Suprapubic skin (tissue), 4 donors: ENCODE measurements at regions not wholly inside any gene's neighbourhood (a gene's known extent, or its start where the extent isn't known, plus 50 kb on each side); places are given as distances from the start of the nearest gene placed in this dataset.

Source experiments
- DNase-seq, 2 donors: peaks; one replicate each; pipeline ENCODE4 v3.0.0-alpha.2; 2019; ENCODE audit warnings: low spot score in 2 of 2
- H3K27ac ChIP-seq: fragments of 200-600 bp; sonication (generic); one replicate; pipeline ENCODE4 v1.5.1; 2019
- H3K27me3 ChIP-seq: fragments of 200-600 bp; sonication (generic); one replicate; pipeline ENCODE4 v1.5.1; 2019
- H3K36me3 ChIP-seq: fragments of 200-600 bp; sonication (generic); one replicate; pipeline ENCODE4 v1.5.1; 2019
- H3K4me1 ChIP-seq: fragments of 200-600 bp; sonication (generic); one replicate; pipeline ENCODE4 v1.5.1; 2019
- H3K4me3 ChIP-seq: fragments of 200-600 bp; sonication (generic); one replicate; pipeline ENCODE4 v1.5.1; 2019; ENCODE audit warnings: mild to moderate bottlenecking
- H3K9me3 ChIP-seq: fragments of 200-600 bp; sonication (generic); one replicate; pipeline ENCODE4 v1.5.1; 2019
- EP300 ChIP-seq: sonication (generic); formaldehyde crosslinking; IDR thresholded peaks from one replicate; pipeline ENCODE4 v1.6.1; 2017; ENCODE audit warnings: antibody characterized with exemption
- POLR2A ChIP-seq, 2 donors: fragments of 450-650 bp; IDR thresholded peaks; one replicate each; pipeline ENCODE4 v1.6.1; 2017; ENCODE audit warnings: antibody characterized with exemption in 2 of 2, mild to moderate bottlenecking in 2 of 2, moderate library complexity in 2 of 2
- POLR2AphosphoS5 ChIP-seq, 3 donors: sonication (generic); formaldehyde crosslinking; IDR thresholded peaks; one replicate each; pipeline ENCODE4 v1.6.1; 2017; ENCODE audit warnings: antibody characterized with exemption in 3 of 3
- WGBS: methylation state at CpG from one replicate; pipeline ENCODE4 v1.1.5; 2018; 5-methylcytosine and 5-hydroxymethylcytosine counted together
- TF ChIP-seq, protein P1 (sequence below), 2 donors: fragments of 200-600 bp in 1 of 2; fragments of 450-650 bp in 1 of 2; sonication (generic) in 1 of 2; IDR thresholded peaks; one replicate each; pipeline ENCODE4 v1.5.1; 2016 to 2019; ENCODE audit warnings: antibody characterized with exemption in 2 of 2, mild to moderate bottlenecking in 1 of 2, moderate library complexity in 1 of 2

DNA sequence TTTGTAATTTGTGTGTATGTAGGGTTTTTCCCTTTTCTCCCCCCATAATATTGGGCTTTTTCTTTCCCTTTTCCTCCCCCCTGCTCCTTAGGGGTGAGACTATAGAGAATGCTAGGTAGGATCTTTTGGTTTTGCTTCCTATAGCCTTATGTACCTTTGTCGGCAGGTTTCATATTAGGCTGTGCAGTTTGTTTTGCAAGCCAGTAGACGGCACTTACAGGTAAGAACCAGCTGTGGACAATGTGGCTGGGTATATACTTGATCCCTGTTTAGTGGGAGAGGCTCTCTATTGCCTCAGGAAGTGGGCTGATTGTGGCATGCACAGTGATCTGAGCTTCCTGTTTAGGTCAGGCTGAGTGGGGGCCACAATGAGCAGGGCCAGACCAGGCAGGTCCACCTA is 359.2 kb upstream of the OBI1 start:
- no peak for DNase-seq
- Histone ChIP-seq H3K9me3 (peaks cover 22% of the 10 kb centered on the region), H3K4me3 (no peak overlapping the region), H3K4me1 (no peaks in the 10 kb centered on the region), H3K27me3 (no peaks in the 10 kb centered on the region), H3K36me3 (no peaks in the 10 kb centered on the region), H3K27ac (no peak overlapping the region)
- TF ChIP-seq POLR2A (IDR thresholded peaks at IDR 0.05) (no peak), EP300 (no peak), POLR2AphosphoS5 (IDR thresholded peaks at IDR 0.05) (no peak)
- TF ChIP-seq, protein P1, sequence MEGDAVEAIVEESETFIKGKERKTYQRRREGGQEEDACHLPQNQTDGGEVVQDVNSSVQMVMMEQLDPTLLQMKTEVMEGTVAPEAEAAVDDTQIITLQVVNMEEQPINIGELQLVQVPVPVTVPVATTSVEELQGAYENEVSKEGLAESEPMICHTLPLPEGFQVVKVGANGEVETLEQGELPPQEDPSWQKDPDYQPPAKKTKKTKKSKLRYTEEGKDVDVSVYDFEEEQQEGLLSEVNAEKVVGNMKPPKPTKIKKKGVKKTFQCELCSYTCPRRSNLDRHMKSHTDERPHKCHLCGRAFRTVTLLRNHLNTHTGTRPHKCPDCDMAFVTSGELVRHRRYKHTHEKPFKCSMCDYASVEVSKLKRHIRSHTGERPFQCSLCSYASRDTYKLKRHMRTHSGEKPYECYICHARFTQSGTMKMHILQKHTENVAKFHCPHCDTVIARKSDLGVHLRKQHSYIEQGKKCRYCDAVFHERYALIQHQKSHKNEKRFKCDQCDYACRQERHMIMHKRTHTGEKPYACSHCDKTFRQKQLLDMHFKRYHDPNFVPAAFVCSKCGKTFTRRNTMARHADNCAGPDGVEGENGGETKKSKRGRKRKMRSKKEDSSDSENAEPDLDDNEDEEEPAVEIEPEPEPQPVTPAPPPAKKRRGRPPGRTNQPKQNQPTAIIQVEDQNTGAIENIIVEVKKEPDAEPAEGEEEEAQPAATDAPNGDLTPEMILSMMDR (IDR thresholded peaks at IDR 0.05): no peak
- WGBS: 45% methylated on average over 2 of the region's 2 CpGs

DNA sequence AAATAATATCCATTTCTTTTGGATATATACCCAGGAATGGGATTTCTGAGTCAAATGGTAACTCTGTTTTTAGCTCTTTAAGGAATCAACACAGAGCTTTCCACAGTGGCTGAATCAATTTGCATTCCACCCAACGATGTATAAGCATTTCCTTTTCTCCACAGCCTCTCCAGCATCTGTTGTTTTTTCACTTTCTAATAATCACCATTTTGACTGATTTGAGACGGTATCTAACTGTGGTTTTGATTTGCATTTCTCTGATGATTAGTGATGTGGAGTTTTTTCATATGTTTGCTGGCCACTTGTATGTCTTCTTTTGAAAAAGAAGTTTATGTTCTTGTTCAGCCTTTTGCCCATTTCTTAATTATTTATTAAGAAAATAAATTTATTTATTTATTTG is 352.2 kb upstream of the OBI1 start:
- H3K4me1 ChIP-seq: no peaks in the 10 kb centered on the region
- H3K27me3 ChIP-seq: no peaks in the 10 kb centered on the region
- H3K4me3 ChIP-seq: no peak overlapping the region
- H3K27ac ChIP-seq: no peak overlapping the region
- DNase-seq: no peak
- TF ChIP-seq EP300 (no peak), POLR2AphosphoS5 (IDR thresholded peaks at IDR 0.05) (no peak)
- TF ChIP-seq, protein P1 (IDR thresholded peaks at IDR 0.05): no peak
- 77% methylated on average over 2 of the region's 2 CpGs for WGBS
- H3K36me3 ChIP-seq: no peaks in the 10 kb centered on the region
- H3K9me3 ChIP-seq: peaks cover 4% of the 10 kb centered on the region

DNA sequence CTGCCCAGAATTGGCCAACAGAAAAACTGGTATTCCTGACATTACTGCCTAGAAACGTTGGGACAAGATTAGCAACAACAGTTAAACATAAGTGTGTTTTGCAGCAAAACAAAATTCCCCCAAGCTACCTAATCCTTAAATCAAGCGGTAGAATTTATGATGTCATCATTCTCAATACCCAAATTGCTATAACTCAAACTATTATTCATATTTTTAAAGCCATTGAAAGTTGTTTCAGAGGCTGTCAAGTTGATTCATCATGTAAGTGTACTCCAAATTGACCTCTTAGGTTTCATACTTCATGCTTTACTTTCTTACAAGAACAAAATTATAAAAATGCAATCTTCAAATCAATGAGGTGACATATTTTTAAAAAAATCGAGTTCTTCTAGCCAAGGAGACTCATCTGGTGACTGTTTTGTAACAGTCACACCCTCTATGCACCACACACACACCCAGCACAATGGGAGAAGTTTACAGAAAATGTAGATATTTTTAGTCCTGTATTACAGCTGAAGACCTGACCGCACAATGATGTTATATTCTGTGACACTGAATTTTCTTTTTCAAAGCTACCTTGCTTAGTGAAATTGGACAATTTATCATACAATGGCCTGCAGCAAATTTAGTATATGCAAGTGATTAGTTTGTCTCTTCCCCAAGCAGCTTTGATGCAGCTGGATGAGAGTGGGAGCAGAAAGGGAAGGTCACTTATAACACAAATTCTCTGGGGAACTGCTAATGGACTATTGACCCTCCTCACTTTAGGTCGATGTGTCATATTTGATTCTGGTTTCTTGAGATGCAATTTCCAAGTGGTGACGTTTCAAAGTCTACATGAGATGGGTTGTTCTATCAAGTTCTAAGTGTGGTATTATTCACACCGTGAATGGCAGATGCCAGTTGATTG is 345.3 kb upstream of the OBI1 start:
- Histone ChIP-seq H3K36me3 (no peaks in the 10 kb centered on the region), H3K4me3 (no peak overlapping the region), H3K4me1 (no peaks in the 10 kb centered on the region), H3K9me3 (no peaks in the 10 kb centered on the region), H3K27me3 (no peaks in the 10 kb centered on the region), H3K27ac (no peak overlapping the region)
- TF ChIP-seq, protein P1 (IDR thresholded peaks at IDR 0.05): no peak
- TF ChIP-seq EP300 (no peak), POLR2A (IDR thresholded peaks at IDR 0.05) (no peak), POLR2AphosphoS5 (IDR thresholded peaks at IDR 0.05) (no peak)
- no peak for DNase-seq
- WGBS: 60% methylated on average over 7 of the region's 7 CpGs

GRCh38 chr13:78999494-78999893 is 340.5 kb upstream of the OBI1 start:
- 79% methylated on average over 4 of the region's 4 CpGs for WGBS
- Histone ChIP-seq H3K36me3 (no peaks in the 10 kb centered on the region), H3K4me1 (no peaks in the 10 kb centered on the region), H3K27me3 (no peaks in the 10 kb centered on the region), H3K9me3 (no peaks in the 10 kb centered on the region), H3K4me3 (no peak overlapping the region), H3K27ac (no peak overlapping the region)
- TF ChIP-seq POLR2AphosphoS5 (IDR thresholded peaks at IDR 0.05) (no peak), EP300 (no peak), POLR2A (IDR thresholded peaks at IDR 0.05) (no peak)
- TF ChIP-seq, protein P1 (IDR thresholded peaks at IDR 0.05): no peak
- no peak for DNase-seq

DNA sequence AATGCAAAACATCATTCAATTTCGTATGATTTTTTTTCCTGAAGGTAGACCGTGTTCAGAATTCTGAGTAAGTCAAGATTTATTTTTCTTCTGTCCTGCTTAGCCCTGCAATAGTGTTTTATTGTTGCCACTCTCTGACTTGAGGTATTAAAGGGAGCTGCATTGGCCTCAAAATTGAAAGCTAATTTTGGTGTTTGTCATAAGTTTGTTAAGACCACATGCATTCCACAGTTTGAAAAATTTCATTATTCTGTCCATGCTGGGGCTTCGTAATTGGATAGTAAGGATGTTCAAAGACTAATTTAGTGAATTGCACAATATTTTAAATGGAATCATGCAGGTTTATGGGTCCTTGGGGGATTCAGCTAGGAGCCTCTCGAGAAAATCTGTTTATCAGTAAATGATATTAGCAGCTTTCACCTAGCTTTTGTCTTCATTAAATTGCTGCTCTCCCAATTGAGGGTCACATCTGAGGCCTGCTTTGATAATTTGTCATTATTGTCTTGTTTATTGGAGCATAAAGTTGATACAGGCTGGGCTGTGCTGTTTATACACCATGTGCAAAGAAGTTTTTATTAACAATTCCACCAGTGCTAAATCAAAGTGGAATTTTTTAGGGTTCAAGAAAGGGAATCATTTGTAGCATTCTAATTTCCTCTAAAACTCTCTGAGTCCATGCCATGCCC is 339.8 kb upstream of the OBI1 start:
- Histone ChIP-seq H3K27ac (no peak overlapping the region), H3K9me3 (no peaks in the 10 kb centered on the region), H3K36me3 (no peaks in the 10 kb centered on the region), H3K4me1 (no peaks in the 10 kb centered on the region), H3K27me3 (no peaks in the 10 kb centered on the region), H3K4me3 (no peak overlapping the region)
- WGBS: 67% methylated on average over 4 of the region's 4 CpGs
- TF ChIP-seq, protein P1 (IDR thresholded peaks at IDR 0.05): no peak
- TF ChIP-seq EP300 (no peak), POLR2AphosphoS5 (IDR thresholded peaks at IDR 0.05) (no peak), POLR2A (IDR thresholded peaks at IDR 0.05) (no peak)
- no peak for DNase-seq
